ENCODE measurements at regions not wholly inside any gene's neighbourhood (a gene's known extent, or its start where the extent isn't known, plus 50 kb on each side); places are given as distances from the start of the nearest gene placed in this dataset.

DNA sequence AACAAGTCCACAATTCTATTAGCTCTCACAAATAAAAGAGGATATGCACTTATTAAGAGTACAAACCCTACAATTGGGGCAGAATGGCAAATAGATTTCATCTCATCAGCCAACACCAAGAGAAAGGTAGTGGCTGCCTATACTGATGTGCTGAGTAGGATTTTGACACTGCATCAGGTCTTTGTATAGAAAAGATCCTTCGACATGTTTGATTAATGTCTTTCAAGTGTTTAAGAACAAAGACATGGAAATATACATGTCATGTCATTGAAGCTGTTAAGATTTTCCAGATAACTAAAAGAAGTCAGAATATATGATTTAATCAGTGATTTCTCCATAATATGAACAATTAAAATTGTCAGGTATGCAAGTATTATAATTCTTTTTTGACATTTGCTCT, 238.7 kb upstream of the GRAMD2B start:
- 86 to 95% (median 90%) methylated on average over 1 of the region's 1 CpG for WGBS, 3 donors
- no peak overlapping the region for H3K27ac ChIP-seq (ENCODE audit: low read depth, low read length)

DNA sequence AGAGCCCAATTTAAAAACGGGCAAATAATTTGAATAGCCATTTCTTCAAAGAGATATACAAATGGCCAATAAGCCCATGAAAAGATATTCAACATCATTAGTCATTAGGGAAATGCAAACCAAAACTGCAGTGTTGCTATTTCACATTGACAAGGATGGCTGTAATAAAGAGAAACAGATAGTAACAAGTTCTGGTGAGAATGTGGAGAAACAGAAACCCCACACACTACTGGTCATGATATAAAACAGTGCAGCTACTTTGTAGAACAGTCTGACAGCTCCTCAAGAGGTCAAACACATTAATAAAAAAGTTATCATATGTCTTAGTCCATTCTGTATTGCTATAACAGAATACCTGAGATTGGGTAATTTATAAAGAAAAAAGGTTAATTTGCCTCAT, 237.0 kb upstream of the GRAMD2B start:
- H3K27ac ChIP-seq (ENCODE audit: low read depth, low read length), result no peak overlapping the region
- 65 to 77% (median 73%) methylated on average over 1 of the region's 1 CpG for WGBS, 3 donors

DNA sequence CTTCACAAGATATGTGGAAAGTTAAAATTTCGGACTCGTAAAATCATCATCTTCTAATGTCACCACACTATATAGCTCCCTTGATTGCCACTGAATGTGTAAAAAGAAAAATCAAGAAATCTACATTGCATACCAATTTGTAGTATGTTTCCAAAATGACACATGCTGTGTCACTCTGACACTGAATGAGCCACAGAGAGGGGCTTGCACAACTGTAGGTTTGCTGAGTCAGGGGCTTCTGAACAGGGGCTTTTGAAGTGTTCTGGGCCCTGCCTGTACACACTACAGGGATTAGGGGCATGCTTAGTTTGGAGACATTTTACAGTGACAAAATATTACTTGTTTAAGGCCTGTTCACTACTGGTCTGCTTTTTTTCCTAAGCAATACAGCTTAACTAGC, 234.4 kb upstream of the GRAMD2B start:
- 94 to 96% (median 95%) methylated on average over 2 of the region's 2 CpGs for WGBS, 3 donors
- no peak overlapping the region for H3K27ac ChIP-seq (ENCODE audit: low read depth, low read length)

DNA sequence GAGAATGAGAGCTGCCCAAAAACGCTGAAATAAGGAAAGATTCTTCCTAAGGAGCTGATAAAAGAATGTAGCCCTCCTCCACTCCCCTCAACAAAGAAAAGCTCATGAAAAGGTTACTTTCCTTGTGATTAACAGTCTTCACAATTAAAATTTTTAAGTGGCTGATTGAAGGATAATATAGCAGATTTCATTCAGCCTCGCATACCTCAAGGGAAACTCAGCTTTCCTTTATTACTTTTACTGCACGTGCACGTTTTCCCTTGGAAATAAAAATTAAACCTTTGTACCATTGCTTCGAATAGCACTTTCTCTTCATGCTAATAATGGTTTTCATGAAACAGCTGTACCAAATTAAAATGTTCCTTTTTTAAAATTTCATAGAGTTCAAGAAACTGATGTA, 234.0 kb upstream of the GRAMD2B start:
- H3K27ac ChIP-seq (ENCODE audit: low read depth, low read length), result no peak overlapping the region
- 74 to 79% (median 75%) methylated on average over 5 of the region's 5 CpGs for WGBS, 3 donors

DNA sequence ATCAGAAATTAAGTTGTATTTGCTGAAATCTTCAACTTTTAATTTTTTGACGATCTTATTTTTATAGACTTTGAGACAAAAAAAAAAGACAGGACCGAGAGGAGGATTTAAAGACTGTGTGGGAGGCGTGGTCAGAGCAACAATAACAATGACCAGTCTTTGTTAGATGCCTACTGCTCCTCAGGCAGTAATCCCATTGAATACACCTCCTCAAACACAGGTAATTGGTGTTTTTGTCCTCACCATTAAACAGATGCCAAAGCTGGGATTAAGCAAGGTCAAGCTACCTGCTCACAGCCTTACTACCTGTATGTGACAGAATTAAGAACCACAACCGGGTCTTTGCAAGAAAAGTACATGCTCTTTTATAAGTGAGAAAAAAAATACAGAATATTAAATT, 233.3 kb upstream of the GRAMD2B start:
- 74 to 87% (median 83%) methylated on average over 4 of the region's 4 CpGs for WGBS, 3 donors
- H3K27ac ChIP-seq (ENCODE audit: low read depth, low read length), result no peak overlapping the region

DNA sequence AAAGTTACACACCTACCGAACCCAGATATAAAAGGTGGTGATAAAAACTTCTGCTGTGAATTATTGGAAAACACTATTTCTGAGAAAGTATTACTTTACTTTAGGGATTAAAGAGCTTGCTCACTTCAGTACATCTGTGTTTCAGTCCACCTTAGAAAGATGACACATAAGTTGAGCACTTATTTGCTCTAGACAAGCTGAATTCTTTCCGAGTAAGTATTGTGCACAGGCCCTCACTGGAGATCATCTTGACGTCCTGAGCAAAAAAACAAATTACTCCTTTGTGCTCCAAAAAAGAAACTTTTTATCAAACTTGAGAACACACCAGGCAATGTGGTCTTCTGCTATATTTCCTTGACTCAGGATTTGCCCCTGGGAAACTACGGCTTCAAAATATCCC, 231.0 kb upstream of the GRAMD2B start:
- WGBS, 3 donors, result 91 to 93% (median 91%) methylated on average over 4 of the region's 4 CpGs
- H3K27ac ChIP-seq (ENCODE audit: low read depth, low read length), result no peak overlapping the region

DNA sequence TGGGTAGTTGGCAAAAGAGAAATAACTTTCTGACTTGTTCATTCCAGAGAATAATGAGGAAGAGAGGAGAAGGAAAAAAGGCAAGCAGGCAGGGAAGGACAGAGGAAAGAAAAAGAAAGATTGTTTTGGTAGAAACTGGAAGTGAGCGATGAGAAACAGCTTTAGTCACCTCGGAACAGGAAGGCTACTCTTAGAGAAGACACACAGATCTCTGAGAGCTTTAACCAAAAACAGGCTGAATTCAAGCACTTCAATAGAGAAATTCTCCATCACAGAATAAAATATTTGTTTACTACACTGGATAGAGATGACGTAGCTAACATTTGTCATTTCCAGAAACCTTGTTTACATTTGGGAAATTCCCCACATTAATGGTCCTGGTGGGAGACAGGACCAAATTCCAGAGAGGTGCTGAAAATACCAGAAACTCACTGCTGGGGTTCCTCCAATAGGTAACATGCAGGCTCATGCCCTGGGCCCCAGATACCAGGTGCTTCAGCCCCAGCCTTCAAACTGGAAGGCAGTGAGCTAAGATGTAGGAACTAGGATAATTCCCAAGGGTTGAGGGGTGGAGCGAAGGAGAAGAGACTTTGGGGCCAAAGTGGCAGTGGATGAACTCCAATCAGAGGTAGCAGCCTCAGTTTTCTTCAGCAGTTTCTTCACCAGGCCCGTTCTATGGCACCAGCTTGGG, 227.7 kb upstream of the GRAMD2B start:
- no peak overlapping the region for H3K27ac ChIP-seq (ENCODE audit: low read depth, low read length)
- WGBS, 3 donors, result 55 to 73% (median 70%) methylated on average over 5 of the region's 5 CpGs

DNA sequence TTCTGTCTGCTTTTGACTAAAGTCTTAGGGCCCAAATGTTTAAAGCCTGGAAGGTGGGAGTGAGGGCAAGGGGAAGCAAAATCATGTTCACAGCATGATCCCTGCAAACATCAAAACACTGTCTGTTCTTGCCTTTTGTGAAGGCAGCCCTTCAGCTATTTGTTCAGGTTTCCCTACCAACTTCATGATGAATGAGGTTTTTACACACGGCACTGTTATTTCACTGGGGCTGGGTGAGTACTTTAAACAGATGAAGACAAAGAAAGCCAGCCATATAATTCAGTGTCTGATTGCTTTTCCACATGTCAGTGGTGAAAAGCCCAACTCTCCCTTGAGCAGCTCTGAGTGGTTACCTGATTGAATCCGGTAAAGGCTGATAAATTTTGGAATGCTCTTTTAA, 224.7 kb upstream of the GRAMD2B start:
- no peak overlapping the region for H3K27ac ChIP-seq (ENCODE audit: low read depth, low read length)
- WGBS, 3 donors, result 60 to 74% (median 71%) methylated on average over 2 of the region's 2 CpGs

DNA sequence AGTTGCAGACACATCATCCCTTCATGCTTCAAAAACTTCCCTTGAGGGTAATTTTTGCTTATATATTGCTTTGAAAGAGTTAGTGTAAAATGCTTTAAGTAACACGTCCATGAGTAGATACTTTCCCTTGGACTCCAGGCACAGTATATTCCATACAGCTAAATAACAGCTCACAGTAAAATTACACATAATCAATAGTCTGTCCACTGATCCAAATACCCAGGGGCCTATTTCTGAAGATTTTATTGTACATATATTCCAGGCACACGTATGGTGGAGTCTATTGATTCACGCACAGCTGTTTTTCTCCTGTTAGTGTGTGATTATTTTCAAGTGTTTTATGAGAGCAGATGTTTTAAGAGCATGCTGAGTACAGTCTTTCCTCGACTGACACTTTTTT, 223.7 kb upstream of the GRAMD2B start:
- 73 to 84% (median 83%) methylated on average over 4 of the region's 4 CpGs for WGBS, 3 donors
- H3K27ac ChIP-seq (ENCODE audit: low read depth, low read length), result no peak overlapping the region

DNA sequence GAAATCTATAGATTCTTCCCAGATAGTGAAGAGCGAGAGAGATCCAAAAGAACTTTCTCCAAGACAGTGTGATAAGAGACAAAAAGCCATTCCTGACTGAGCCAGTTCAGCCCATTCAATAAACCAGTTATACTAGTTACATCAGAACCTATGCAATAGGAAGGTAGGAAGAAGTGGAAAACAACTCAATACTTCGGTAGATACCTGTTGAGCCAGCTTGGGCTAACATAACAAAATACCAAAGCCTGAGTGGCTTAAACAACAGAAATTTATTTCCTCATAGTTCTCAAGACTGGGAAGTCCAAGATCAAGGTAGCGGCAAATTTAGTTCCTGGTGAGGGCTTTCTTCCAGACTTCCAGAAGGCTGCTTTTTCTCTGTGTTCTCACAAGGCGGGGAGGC, 214.5 kb upstream of the GRAMD2B start:
- WGBS, 3 donors, result 64 to 71% (median 69%) methylated on average over 4 of the region's 4 CpGs
- no peak overlapping the region for H3K27ac ChIP-seq (ENCODE audit: low read depth, low read length)

DNA sequence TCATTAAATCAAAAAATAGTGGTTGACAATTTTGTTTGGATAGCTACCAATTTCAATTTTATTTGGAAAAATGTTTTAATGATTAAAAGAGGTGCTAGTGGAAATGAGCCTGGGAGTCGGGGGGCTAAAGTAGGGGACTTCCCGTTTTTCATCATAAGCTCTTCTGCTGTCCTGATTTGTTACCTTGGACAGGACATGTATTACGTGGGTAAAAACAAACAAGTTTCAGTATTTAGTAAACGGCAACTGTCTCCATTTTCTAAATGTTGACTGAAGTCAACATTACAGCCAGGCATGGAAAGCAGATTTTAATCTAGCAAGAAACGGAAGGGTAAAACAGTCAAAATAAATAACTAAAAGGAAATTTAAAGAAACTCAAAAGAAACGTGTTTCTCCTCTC, 212.3 kb upstream of the GRAMD2B start:
- WGBS, 3 donors, result 58 to 82% (median 80%) methylated on average over 6 of the region's 6 CpGs
- no peak overlapping the region for H3K27ac ChIP-seq (ENCODE audit: low read depth, low read length)

DNA sequence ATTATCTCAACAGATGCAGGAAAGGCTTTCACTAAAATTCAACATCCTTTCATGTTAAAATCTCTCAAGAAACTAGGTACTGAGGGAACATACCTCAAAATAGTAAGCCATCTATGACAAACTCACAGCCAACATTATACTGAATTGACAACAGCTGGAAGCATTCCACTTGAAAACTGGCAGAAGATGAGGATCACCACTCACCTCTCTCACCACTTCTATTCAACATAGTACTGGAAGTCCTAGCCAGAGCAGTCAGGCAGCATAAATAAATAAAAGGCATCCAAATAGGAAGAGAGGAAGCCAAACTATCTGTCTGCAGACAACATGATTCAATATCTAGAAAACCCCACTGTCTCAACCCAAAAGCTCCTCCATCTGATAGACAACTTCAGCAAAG, 203.6 kb upstream of the GRAMD2B start:
- no peak overlapping the region for H3K27ac ChIP-seq (ENCODE audit: low read depth, low read length)

DNA sequence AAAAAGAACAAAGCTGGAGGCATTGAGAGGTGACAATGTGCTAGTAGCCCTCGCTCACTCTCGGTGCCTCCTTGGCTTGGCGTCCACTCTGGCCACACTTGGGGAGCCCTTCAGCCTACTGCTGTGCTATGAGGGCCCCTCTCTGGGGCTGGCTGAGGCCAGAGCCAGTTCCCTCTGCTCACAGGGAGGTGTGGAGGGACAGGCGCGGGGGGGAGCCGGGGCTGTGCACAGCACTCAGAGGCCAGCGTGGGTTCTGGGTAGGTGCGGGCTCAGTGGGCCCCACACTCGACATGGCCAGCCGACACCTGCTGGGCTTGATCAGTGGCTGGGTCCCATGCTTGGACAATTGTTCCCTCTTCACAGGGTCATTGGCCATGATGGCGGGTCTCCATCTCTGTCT, 202.5 kb upstream of the GRAMD2B start:
- no peak overlapping the region for H3K27ac ChIP-seq (ENCODE audit: low read depth, low read length)
- WGBS, 3 donors, result 86 to 93% (median 88%) methylated on average over 11 of the region's 11 CpGs

DNA sequence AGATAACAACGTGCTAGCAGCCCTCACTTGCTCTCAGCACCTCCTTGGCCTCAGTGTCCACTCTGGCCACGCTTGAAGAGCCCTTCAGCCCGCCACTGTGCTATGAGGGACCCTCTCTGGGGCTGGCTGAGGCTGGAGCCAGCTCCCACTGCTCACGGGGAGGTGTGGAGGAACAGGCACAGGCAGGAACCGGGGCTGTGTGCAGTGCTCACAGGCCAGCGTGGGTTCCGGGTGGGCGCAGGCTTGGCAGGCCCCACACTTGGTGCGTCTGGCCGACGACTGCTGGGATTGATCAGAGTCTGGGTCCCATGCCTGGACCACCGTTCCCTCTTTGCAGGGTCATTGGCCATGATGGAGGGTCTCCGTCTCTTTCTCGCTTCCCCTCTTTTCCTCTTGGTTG, 194.3 kb upstream of the GRAMD2B start:
- H3K27ac ChIP-seq (ENCODE audit: low read depth, low read length), result no peak overlapping the region
- WGBS, 3 donors, result 89 to 93% (median 92%) methylated on average over 14 of the region's 14 CpGs

DNA sequence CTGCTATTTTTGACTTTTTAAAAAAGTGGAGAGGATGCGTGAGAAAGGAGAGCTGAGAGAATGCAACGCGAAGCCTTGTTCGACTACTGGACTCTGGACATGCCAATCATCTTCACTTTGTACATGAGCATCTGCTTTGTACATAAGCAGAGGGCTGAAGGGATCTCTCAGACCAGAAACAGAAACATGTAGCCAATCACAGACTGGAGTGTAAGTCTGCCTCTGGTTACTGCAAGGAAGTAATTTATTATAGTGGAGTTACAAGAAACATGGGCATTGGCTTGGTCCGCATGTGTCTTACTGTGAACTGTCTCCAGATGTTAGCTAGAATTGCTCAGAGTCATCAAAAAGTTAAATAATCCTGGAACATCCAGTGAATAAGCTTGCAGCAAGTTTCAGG, 190.0 kb upstream of the GRAMD2B start:
- WGBS, 3 donors, result 81 to 93% (median 92%) methylated on average over 5 of the region's 5 CpGs
- H3K27ac ChIP-seq (ENCODE audit: low read depth, low read length), result no peak overlapping the region

DNA sequence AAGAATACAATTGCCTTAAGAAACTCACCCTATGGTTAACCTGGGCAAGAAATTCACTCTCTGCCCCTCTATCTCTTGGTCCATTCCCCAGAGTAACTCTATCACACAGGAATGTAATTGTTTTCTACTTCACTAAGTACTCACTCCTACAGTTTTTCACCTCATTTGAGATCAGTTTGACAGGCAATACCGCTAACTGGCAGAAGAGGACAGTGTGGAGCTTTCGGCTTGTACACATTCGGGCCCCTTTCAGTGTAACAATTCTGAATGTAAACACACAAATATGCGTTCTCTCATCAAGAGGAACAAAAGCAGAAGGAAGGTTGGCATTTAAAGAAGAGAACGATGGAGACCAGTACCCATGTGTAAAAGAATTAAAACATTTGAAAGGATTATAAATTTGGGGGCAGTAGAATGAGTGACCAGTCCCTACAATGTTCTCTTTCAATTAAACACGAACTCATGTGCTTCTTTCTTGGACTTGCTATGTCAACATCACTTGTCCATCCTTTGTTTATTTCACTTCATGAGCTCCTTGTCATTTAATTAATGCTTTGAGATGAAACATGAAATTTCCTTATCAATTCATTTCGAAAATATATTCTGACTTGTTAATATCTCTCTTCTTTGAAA, 188.5 kb upstream of the GRAMD2B start:
- H3K27ac ChIP-seq (ENCODE audit: low read depth, low read length), result no peak overlapping the region
- WGBS, 3 donors, result 43 to 48% (median 48%) methylated on average over 7 of the region's 7 CpGs

DNA sequence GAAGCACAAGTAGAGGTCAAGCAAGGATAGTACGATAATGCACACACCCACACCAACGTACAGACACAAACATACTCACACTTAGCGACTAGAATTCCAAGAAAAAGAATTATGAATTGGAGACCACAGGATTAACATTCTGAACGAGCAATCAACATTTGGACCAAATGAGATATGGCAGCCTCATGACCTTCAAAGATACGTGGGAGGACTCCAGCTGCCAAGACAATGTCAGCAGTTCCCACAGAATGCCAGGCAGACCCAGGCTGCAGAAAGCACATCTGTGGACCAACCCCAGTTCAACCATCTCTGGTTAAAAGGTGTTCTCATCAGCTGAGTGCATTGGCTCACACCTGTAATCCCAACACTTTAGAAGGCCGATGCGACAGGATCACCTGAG, 187.6 kb upstream of the GRAMD2B start:
- no peak overlapping the region for H3K27ac ChIP-seq (ENCODE audit: low read depth, low read length)
- WGBS, 3 donors, result 71 to 85% (median 84%) methylated on average over 7 of the region's 7 CpGs

DNA sequence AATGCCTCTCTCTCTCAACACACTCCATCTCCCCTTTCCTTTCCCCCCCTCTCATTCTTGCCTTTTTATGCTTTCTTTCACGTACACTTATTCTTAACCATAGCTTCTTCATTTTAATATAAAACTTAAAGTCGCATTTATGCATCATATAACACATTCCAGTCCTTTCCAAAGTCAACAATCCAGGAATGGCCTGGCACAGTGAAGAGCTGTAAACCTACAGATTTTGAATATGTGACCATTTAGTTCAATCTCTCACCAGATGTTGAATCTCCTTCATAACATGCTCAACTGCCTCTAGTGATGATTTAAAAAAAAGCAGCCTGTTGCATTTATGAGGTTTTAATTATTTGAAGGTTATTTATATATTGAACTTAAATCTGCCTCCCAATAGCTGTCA, 186.2 kb upstream of the GRAMD2B start:
- H3K27ac ChIP-seq (ENCODE audit: low read depth, low read length), result no peak overlapping the region
- WGBS, 3 donors, result 86 to 91% (median 90%) methylated on average over 2 of the region's 2 CpGs

DNA sequence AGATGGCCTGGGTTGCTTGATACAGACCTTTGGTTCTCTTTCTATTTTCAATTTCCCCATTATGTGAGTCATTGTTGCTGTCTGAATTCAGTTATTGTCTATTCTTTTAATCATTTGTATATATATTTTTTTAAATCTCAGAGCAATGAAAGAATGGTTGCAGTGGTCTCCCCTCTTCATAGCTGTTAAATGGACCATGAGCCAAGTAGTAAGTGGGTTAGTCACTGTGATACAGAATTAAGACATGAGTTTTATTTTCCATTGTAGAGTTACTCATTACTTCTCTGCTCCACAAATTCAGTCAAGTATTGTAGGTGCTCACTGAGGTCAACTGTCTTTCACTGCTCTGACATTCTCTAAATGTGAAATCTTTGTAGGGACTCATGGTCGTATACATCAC, 174.6 kb upstream of the GRAMD2B start:
- 66 to 79% (median 76%) methylated on average over 1 of the region's 1 CpG for WGBS, 3 donors
- no peak overlapping the region for H3K27ac ChIP-seq (ENCODE audit: low read depth, low read length)

DNA sequence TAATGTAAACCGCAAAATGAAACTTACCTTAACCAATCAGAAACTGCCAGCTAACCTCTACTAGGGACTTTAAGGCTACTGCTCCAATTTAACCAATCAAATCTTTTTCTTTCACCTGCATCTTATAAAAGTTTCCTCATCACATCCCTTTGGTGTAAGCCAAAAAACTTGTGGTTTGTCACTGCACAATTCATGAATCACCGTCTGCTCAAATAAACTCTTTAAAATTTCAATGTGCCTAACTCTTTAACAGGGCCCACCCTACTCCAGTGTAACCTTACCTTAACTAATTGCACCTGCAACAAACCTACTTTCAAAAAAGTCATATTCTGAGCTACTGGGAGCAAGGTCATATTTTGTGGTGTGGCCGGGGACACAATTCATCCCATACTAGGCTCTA, 172.2 kb upstream of the GRAMD2B start:
- 93 to 96% (median 95%) methylated on average over 3 of the region's 3 CpGs for WGBS, 3 donors

More for the DNA sequence above, 172.2 kb upstream of the GRAMD2B start:
- no peak overlapping the region for H3K27ac ChIP-seq (ENCODE audit: low read depth, low read length)
